ENCODE measurements at regions not wholly inside any gene's neighbourhood (a gene's known extent, or its start where the extent isn't known, plus 50 kb on each side); places are given as distances from the start of the nearest gene placed in this dataset.

GRCh38 chr13:60869225-60869624, 472.2 kb downstream of the TDRD3 start:
- no peak for TF ChIP-seq POLR2A (IDR thresholded peaks at IDR 0.05)
- TF ChIP-seq CTCF (IDR thresholded peaks at IDR 0.05) = no peak

Data from Peyer's patch (tissue), 4 donors.